Parathyroid adenoma (tissue), 2 donors: ENCODE measurements at regions not wholly inside any gene's neighbourhood (a gene's known extent, or its start where the extent isn't known, plus 50 kb on each side); places are given as distances from the start of the nearest gene placed in this dataset.

ENCODE experiments used
- H2AFZ ChIP-seq: fragments of 300-600 bp; sonication (generic); one replicate; pipeline ENCODE4 v1.7.0; 2017; ENCODE audit warnings: antibody characterized with exemption, mild to moderate bottlenecking
- H3K27ac ChIP-seq: fragments of 300-600 bp; sonication (generic); one replicate; pipeline ENCODE4 v1.7.0; 2017
- H3K27me3 ChIP-seq: fragments of 300-600 bp; sonication (generic); one replicate; pipeline ENCODE4 v1.7.0; 2017; ENCODE audit warnings: low read length; ENCODE audit not compliant: control insufficient read depth, insufficient read depth
- H3K36me3 ChIP-seq: fragments of 300-600 bp; sonication (generic); one replicate; pipeline ENCODE4 v1.7.0; 2017; ENCODE audit warnings: low read length; ENCODE audit not compliant: control insufficient read depth, insufficient read depth
- H3K4me1 ChIP-seq: fragments of 300-600 bp; sonication (generic); one replicate; pipeline ENCODE4 v1.7.0; 2017; ENCODE audit warnings: control low read depth
- H3K4me2 ChIP-seq: fragments of 300-600 bp; sonication (generic); one replicate; pipeline ENCODE4 v1.7.0; 2017; ENCODE audit warnings: low read length
- H3K4me3 ChIP-seq: fragments of 300-600 bp; sonication (generic); one replicate; pipeline ENCODE4 v1.7.0; 2017; ENCODE audit warnings: low read depth, low read length
- H3K79me2 ChIP-seq: fragments of 300-600 bp; sonication (generic); one replicate; pipeline ENCODE4 v1.7.0; 2017; ENCODE audit warnings: control low read depth
- H3K9ac ChIP-seq: fragments of 300-600 bp; sonication (generic); one replicate; pipeline ENCODE4 v1.7.0; 2017; ENCODE audit warnings: mild to moderate bottlenecking
- H3K9me3 ChIP-seq: fragments of 300-600 bp; sonication (generic); one replicate; pipeline ENCODE4 v1.7.0; 2017; ENCODE audit warnings: low read length; ENCODE audit not compliant: control insufficient read depth
- TF ChIP-seq, protein P1 (sequence below): fragments of 300-600 bp; sonication (generic); IDR thresholded peaks from one replicate; pipeline ENCODE4 v1.7.0; 2017; ENCODE audit warnings: antibody characterized with exemption, mild to moderate bottlenecking
- donor health status: primary hyperparathyroidism.

DNA sequence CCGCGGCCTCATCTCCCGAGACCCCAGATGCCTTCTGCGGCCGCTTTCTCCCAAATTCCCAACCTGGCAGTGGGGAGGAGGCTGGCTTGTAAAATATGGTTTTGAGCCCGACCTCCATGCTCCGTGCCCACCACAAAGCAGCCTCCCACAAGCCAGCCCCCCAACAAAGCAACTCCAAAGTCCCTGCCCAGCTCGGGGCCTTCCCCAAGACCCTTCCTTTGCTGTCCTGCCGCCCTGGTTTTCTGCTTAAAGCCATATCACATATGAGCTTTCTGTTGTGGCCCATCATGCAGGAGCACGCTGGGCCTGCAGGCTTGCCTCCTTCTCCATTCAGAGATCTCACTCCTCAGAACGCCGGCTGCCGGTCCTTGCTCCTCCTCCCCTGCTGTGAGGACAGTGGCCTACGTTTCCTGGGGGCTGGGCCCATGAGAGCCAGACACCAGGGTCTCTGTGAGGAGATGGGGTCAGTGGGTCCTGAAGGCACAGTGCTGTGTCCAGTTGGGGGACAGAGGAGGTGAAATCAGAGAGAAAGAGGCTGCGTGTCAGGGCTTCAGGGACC, 680.0 kb downstream of the BRD1 start:
- no peaks in the 10 kb centered on the region for H3K79me2 ChIP-seq
- H3K4me2 ChIP-seq, result no peak overlapping the region
- no peaks in the 10 kb centered on the region for H3K27me3 ChIP-seq
- no peaks in the 10 kb centered on the region for H3K9me3 ChIP-seq
- no peak overlapping the region for H3K9ac ChIP-seq
- TF ChIP-seq, protein P1, sequence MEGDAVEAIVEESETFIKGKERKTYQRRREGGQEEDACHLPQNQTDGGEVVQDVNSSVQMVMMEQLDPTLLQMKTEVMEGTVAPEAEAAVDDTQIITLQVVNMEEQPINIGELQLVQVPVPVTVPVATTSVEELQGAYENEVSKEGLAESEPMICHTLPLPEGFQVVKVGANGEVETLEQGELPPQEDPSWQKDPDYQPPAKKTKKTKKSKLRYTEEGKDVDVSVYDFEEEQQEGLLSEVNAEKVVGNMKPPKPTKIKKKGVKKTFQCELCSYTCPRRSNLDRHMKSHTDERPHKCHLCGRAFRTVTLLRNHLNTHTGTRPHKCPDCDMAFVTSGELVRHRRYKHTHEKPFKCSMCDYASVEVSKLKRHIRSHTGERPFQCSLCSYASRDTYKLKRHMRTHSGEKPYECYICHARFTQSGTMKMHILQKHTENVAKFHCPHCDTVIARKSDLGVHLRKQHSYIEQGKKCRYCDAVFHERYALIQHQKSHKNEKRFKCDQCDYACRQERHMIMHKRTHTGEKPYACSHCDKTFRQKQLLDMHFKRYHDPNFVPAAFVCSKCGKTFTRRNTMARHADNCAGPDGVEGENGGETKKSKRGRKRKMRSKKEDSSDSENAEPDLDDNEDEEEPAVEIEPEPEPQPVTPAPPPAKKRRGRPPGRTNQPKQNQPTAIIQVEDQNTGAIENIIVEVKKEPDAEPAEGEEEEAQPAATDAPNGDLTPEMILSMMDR, result no peak
- H3K36me3 ChIP-seq, result no peaks in the 10 kb centered on the region
- no peak overlapping the region for H3K4me3 ChIP-seq
- H3K27ac ChIP-seq, result no peak overlapping the region
- H3K4me1 ChIP-seq, result no peaks in the 10 kb centered on the region
- no peak overlapping the region for H2AFZ ChIP-seq

DNA sequence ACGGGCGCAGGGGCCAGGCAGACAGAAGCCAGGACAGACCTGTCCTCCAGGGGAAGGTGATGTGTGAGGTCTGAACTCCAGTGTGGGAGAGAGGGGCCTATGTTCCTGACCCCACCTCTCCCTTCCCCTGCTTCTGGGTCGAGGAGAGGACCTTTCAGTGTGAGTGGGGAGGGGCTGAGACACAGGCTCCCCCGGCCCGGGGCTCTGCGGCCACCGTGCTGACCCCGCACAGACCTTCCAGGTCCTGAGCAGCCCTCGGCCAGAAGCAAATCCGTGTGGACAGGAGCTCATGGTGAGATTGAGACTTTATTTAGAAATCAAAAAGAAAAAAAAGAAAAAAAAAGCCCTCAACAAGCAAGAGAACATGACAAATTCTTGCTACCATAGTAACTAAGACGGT, 680.5 kb downstream of the BRD1 start:
- H3K4me1 ChIP-seq, result no peaks in the 10 kb centered on the region
- H3K4me3 ChIP-seq, result no peak overlapping the region
- no peaks in the 10 kb centered on the region for H3K27me3 ChIP-seq
- no peak overlapping the region for H3K27ac ChIP-seq
- H3K79me2 ChIP-seq, result no peaks in the 10 kb centered on the region
- TF ChIP-seq, protein P1, result no peak
- H3K9ac ChIP-seq, result no peak overlapping the region
- no peaks in the 10 kb centered on the region for H3K9me3 ChIP-seq
- H2AFZ ChIP-seq, result no peak overlapping the region
- H3K36me3 ChIP-seq, result no peaks in the 10 kb centered on the region
- H3K4me2 ChIP-seq, result no peak overlapping the region

DNA sequence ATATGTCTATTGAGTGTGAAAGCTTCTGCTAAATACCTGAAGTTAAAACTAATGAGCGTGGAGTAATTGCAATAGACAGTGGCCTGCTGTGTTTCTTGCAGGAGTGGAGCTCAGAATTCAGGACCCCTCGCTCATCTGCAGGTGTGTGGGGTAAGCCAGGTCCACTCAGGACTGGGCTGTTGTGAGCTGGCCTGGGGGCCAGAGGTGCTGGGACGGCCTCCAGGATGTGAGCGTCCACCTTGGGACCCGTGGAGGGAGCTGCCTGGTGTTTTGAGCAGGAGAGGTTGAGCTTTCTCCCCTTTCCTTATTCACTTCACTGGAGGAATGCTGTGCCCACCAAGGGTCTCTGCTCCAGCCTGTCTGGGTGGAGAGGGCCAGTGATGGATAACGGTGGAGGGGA, 681.2 kb downstream of the BRD1 start:
- H3K9me3 ChIP-seq, result no peaks in the 10 kb centered on the region
- H3K27me3 ChIP-seq, result no peaks in the 10 kb centered on the region
- no peaks in the 10 kb centered on the region for H3K36me3 ChIP-seq
- no peak overlapping the region for H3K4me3 ChIP-seq
- no peaks in the 10 kb centered on the region for H3K79me2 ChIP-seq
- TF ChIP-seq, protein P1, result no peak
- H3K27ac ChIP-seq, result no peak overlapping the region
- no peak overlapping the region for H2AFZ ChIP-seq
- no peaks in the 10 kb centered on the region for H3K4me1 ChIP-seq
- H3K9ac ChIP-seq, result no peak overlapping the region
- H3K4me2 ChIP-seq, result no peak overlapping the region

DNA sequence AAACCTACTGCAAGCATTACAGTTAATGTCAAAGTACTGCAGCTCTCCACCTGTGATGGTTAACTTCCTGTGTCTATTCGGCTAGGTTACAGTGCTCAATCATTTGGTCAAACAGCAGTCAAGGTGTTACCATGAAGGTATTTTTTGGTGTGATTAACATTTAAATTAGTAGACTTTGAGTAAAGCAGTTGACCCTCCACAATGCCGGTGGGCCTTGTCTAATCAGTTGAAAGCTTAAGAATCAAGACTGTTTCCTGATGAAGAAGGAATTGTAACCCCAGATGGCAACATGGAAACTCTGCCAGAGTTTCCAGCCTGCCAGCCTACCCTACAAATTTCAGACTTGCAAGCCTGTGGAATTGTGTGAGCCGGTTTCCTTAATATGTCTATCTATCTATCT, 683.9 kb downstream of the BRD1 start:
- no peak overlapping the region for H3K9ac ChIP-seq
- H3K9me3 ChIP-seq, result no peaks in the 10 kb centered on the region
- H3K4me2 ChIP-seq, result no peak overlapping the region
- H3K79me2 ChIP-seq, result no peaks in the 10 kb centered on the region
- H3K4me3 ChIP-seq, result no peak overlapping the region
- H3K27ac ChIP-seq, result no peak overlapping the region
- TF ChIP-seq, protein P1, result no peak
- no peaks in the 10 kb centered on the region for H3K27me3 ChIP-seq
- no peaks in the 10 kb centered on the region for H3K4me1 ChIP-seq
- no peak overlapping the region for H2AFZ ChIP-seq
- H3K36me3 ChIP-seq, result no peaks in the 10 kb centered on the region

DNA sequence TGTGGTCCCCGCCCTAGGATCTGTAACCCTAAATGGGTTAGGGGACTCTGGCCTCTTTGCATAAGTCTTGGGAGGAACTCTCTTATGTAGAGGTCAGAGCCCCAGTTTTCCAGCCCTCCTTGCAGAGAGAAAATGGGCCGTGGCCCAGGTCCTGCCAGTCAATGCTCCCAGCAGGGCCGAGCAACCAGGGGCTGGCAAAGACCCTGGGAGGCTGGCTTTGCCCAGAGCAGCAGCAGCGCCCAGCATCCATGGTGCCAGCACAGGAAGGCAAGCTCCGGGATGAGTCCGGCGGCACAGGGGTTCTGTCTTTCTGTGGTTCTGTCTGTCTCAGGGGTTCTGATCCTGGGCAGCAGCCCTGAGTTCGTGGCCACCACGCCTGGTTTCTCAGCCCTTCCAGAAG, 684.8 kb downstream of the BRD1 start:
- Histone ChIP-seq H3K4me2 (no peak overlapping the region), H3K9ac (no peak overlapping the region), H3K9me3 (no peaks in the 10 kb centered on the region), H2AFZ (no peak overlapping the region), H3K36me3 (no peaks in the 10 kb centered on the region), H3K27me3 (no peaks in the 10 kb centered on the region), H3K79me2 (no peaks in the 10 kb centered on the region), H3K27ac (no peak overlapping the region), H3K4me1 (no peaks in the 10 kb centered on the region), H3K4me3 (no peak overlapping the region)
- TF ChIP-seq, protein P1, result no peak
